ENCODE measurements at regions not wholly inside any gene's neighbourhood (a gene's known extent, or its start where the extent isn't known, plus 50 kb on each side); places are given as distances from the start of the nearest gene placed in this dataset.

DNA sequence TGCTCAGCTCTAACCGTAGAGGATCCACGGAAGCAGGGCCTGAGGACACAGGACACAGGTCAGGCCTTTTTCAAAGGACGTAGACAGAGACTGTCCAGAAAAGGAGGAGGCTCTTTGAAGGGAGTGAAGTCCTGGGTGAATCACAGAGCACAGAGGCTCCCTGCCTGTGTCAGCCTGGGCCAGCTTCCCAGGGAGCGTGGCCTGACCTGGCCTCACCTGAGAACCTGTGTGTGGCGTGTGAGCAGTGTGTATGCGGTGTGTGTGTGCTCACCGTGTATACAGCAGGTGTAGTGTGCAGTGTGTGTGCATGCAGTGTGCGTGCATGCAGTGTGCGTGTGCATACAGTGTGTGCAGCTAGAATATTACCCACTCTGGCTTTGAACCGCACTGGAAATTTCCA is 56.0 kb upstream of the FNDC1 start:
- no peak overlapping the region for H3K4me3 ChIP-seq
- H3K27ac ChIP-seq = no peak overlapping the region
- intact Hi-C loops (cut with DNase I) = no loop called here
- no peaks in the 10 kb centered on the region for H3K27me3 ChIP-seq
- H3K4me1 ChIP-seq = peaks cover 0 to 21% (median 3%) of the 10 kb centered on the region in 3 donors
- H3K9me3 ChIP-seq = no peaks in the 10 kb centered on the region
- WGBS, 2 donors = 90 to 96% methylated on average over 2 to 8 of the region's 10 CpGs
- DNase-seq = no peak
- H3K36me3 ChIP-seq = no peaks in the 10 kb centered on the region
- TF ChIP-seq POLR2A (IDR thresholded peaks at IDR 0.05) = no peak
- no peak for TF ChIP-seq CTCF (IDR thresholded peaks at IDR 0.05)

DNA sequence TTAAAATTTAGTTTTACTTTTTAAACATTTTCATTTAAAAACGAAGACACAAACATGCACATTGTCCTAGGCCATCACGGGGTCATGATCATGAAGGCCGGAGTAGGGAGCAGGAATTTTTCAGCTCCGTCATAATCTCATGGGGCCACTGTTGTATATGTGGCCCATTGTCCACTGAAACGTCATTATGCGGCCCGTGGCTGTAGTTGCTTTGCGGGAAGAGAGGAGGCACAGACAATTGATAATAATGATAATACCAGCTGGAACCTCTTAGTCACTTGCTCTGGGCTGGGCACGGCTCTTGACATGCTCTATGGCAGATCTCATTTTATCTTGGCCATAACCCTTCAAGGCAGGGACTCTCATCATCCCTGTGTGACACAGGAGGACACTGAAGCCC is 56.5 kb upstream of the FNDC1 start:
- WGBS, 2 donors = 91 to 94% methylated on average over 8 to 9 of the region's 9 CpGs
- DNase-seq = no peak
- no peak overlapping the region for H3K27ac ChIP-seq
- no peaks in the 10 kb centered on the region for H3K27me3 ChIP-seq
- intact Hi-C loops (cut with DNase I) = no loop called here
- H3K4me1 ChIP-seq = peaks cover 0 to 23% (median 4%) of the 10 kb centered on the region in 3 donors
- no peaks in the 10 kb centered on the region for H3K9me3 ChIP-seq
- no peaks in the 10 kb centered on the region for H3K36me3 ChIP-seq
- TF ChIP-seq CTCF (IDR thresholded peaks at IDR 0.05) (no peak), POLR2A (IDR thresholded peaks at IDR 0.05) (no peak)
- H3K4me3 ChIP-seq = no peak overlapping the region

GRCh38 chr6:159110748-159111147 is 58.5 kb upstream of the FNDC1 start:
- no peaks in the 10 kb centered on the region for H3K27me3 ChIP-seq
- no peaks in the 10 kb centered on the region for H3K36me3 ChIP-seq
- H3K4me1 ChIP-seq = peaks cover 0 to 26% (median 6%) of the 10 kb centered on the region in 3 donors
- DNase-seq = no peak
- H3K9me3 ChIP-seq = no peaks in the 10 kb centered on the region
- no peak overlapping the region for H3K27ac ChIP-seq
- intact Hi-C loops (cut with DNase I) = no loop called here
- no peak for TF ChIP-seq POLR2A (IDR thresholded peaks at IDR 0.05)
- no peak for TF ChIP-seq CTCF (IDR thresholded peaks at IDR 0.05)
- no peak overlapping the region for H3K4me3 ChIP-seq

- intact Hi-C loops (cut with DNase I) = no loop called here
- Histone ChIP-seq H3K9me3 (no peaks in the 10 kb centered on the region), H3K36me3 (no peaks in the 10 kb centered on the region), H3K4me3 (no peak overlapping the region), H3K4me1 (peaks cover 0 to 33% (median 6%) of the 10 kb centered on the region in 3 donors), H3K27me3 (no peaks in the 10 kb centered on the region), H3K27ac (no peak overlapping the region)
- no peak for DNase-seq
- 32 to 34% methylated on average over 3 of the region's 3 CpGs for WGBS, 2 donors
- no peak for TF ChIP-seq POLR2A (IDR thresholded peaks at IDR 0.05)
- TF ChIP-seq CTCF (IDR thresholded peaks at IDR 0.05) = peak; percentile 32 to 72 (median 50)
Observed at GRCh38 chr6:159110013-159110412, 59.2 kb upstream of the FNDC1 start.

DNA sequence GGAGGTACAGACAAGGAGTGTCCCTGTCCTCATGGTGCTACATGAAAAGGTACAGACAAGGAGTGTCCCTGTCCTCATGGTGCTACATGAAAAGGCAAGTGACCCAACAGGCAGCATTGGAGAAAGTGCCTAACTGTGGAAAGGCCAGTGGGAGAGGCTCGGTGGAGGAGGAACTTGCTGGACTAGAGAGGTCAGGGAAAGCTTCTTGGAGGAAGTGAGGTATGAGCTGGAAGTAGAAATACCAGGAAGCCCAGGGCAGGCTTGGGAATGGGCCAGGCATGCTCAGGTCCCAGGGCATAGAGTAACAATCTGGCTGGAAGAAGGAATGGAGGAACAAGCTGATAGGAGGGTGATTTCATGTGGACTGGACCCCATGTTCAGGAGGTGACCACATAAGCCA is 59.8 kb upstream of the FNDC1 start:
- Histone ChIP-seq H3K27ac (no peak overlapping the region), H3K36me3 (no peaks in the 10 kb centered on the region), H3K27me3 (no peaks in the 10 kb centered on the region), H3K4me1 (peaks cover 0 to 40% (median 8%) of the 10 kb centered on the region in 3 donors), H3K9me3 (no peaks in the 10 kb centered on the region), H3K4me3 (no peak overlapping the region)
- WGBS, 2 donors = 46 to 47% methylated on average over 1 of the region's 1 CpG
- intact Hi-C loops (cut with DNase I) = loop anchor here (5.0 kb wide), 1 partner anchor 97 kb away; no protein-coding TSS in a partner anchor
- TF ChIP-seq POLR2A (IDR thresholded peaks at IDR 0.05) (no peak), CTCF (IDR thresholded peaks at IDR 0.05) (no peak)
- DNase-seq = no peak

Data from esophagus squamous epithelium (tissue), 5 donors.